ENCODE measurements at regions not wholly inside any gene's neighbourhood (a gene's known extent, or its start where the extent isn't known, plus 50 kb on each side); places are given as distances from the start of the nearest gene placed in this dataset.

GRCh38 chr2:221102896-221103688 is 469.0 kb downstream of the EPHA4 start:
- no peak overlapping the region for H3K4me3 Mint-ChIP-seq
- peaks cover 2% of the 10 kb centered on the region for H3K9me3 Mint-ChIP-seq
- H3K36me3 Mint-ChIP-seq: no peaks in the 10 kb centered on the region
- peaks cover 8% of the 10 kb centered on the region for H3K27me3 Mint-ChIP-seq
- DNase-seq: no peak
- H3K27ac Mint-ChIP-seq: no peak overlapping the region
- H3K4me1 Mint-ChIP-seq: no peaks in the 10 kb centered on the region

DNA sequence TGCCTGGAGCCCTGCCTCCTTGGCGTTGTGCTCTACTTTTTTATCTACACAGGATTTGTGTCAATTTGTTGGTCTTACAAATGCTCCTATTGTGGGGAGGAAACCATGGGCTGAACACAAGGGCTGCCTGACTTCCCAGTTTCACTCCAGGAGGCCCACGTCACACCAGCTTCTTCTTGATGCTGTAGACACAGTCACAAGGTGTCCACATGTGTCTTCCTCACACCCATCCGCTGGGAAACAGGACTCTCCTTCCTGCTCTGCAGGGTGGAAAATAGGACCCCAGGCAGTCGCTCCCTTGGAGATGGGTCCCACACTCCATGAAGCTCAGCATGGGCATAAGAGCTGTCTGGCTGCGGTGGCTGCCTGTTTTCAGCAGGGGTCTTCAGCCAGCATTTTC is 468.2 kb downstream of the EPHA4 start:
- Mint-ChIP-seq H3K4me3 (no peak overlapping the region), H3K27me3 (peaks cover 12% of the 10 kb centered on the region), H3K4me1 (no peaks in the 10 kb centered on the region), H3K36me3 (no peaks in the 10 kb centered on the region), H3K27ac (no peak overlapping the region), H3K9me3 (peaks cover 2% of the 10 kb centered on the region)
- DNase-seq: no peak

GRCh38 chr2:221104361-221104811 is 467.7 kb downstream of the EPHA4 start:
- Mint-ChIP-seq H3K9me3 (peaks cover 2% of the 10 kb centered on the region), H3K36me3 (no peaks in the 10 kb centered on the region), H3K27ac (no peak overlapping the region), H3K27me3 (peaks cover 12% of the 10 kb centered on the region), H3K4me3 (no peak overlapping the region), H3K4me1 (no peaks in the 10 kb centered on the region)
- DNase-seq: no peak

GRCh38 chr2:221106241-221106640 is 465.9 kb downstream of the EPHA4 start:
- H3K4me1 Mint-ChIP-seq: no peaks in the 10 kb centered on the region
- DNase-seq: no peak
- H3K4me3 Mint-ChIP-seq: no peak overlapping the region
- peaks cover 2% of the 10 kb centered on the region for H3K9me3 Mint-ChIP-seq
- no peak overlapping the region for H3K27ac Mint-ChIP-seq
- peaks cover 12% of the 10 kb centered on the region for H3K27me3 Mint-ChIP-seq
- no peaks in the 10 kb centered on the region for H3K36me3 Mint-ChIP-seq

- Mint-ChIP-seq H3K27ac (no peak overlapping the region), H3K36me3 (no peaks in the 10 kb centered on the region), H3K4me1 (no peaks in the 10 kb centered on the region), H3K27me3 (peaks cover 9% of the 10 kb centered on the region), H3K4me3 (no peak overlapping the region), H3K9me3 (peaks cover 2% of the 10 kb centered on the region)
- DNase-seq: no peak
These were observed 464.7 kb downstream of the EPHA4 start for GRCh38 chr2:221107424-221107823.

DNA sequence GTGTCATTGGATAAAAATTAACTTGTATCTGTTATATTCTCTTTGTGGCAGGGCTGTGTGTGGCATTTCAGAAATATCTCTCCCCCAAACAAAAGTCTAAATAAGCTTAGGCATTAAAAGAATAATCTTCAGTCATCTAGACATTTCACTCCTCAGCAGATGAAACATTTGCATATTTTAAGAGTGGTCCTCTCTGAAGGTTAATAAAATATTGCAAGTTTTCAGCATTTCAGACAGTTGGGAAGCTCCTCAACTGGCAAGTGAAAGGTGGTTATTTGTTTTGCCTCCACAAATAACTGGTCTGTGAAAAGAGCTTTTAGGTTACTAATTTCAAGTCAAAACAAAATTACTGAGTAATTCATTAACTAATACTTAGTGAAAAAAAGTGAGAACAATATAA is 462.6 kb downstream of the EPHA4 start:
- no peak for DNase-seq
- Mint-ChIP-seq H3K27me3 (peaks cover 4% of the 10 kb centered on the region), H3K36me3 (no peaks in the 10 kb centered on the region), H3K4me1 (no peaks in the 10 kb centered on the region), H3K27ac (no peak overlapping the region), H3K4me3 (no peak overlapping the region), H3K9me3 (peaks cover 2% of the 10 kb centered on the region)

- peaks cover 8% of the 10 kb centered on the region for H3K27me3 Mint-ChIP-seq
- H3K4me1 Mint-ChIP-seq: no peaks in the 10 kb centered on the region
- no peak overlapping the region for H3K4me3 Mint-ChIP-seq
- no peaks in the 10 kb centered on the region for H3K9me3 Mint-ChIP-seq
- no peaks in the 10 kb centered on the region for H3K36me3 Mint-ChIP-seq
- DNase-seq: no peak
- H3K27ac Mint-ChIP-seq: no peak overlapping the region
These were observed 460.4 kb downstream of the EPHA4 start for GRCh38 chr2:221111739-221112138.

- Mint-ChIP-seq H3K27me3 (peaks cover 8% of the 10 kb centered on the region), H3K4me1 (no peaks in the 10 kb centered on the region), H3K36me3 (no peaks in the 10 kb centered on the region), H3K9me3 (no peaks in the 10 kb centered on the region), H3K4me3 (no peak overlapping the region), H3K27ac (no peak overlapping the region)
- DNase-seq: no peak
These were observed 459.4 kb downstream of the EPHA4 start for GRCh38 chr2:221112744-221113143.

DNA sequence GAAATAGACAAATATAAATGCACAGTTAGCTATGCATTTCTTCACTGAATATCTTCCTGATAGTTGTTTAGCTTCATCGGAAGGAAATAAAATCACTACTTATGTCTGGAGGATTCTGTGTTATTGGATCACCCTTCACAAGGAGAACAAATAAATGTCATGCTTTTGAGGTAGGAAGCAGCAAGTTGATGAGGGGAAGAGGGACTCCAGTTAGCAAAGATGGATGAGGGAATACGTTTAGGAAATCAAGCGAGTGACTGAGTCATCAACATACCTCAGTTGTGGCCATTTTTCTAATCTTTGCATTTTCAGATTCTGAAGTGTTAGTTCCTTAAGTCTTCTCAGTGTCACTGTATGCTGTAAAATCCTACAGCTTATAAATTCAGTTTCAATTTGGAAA is 456.2 kb downstream of the EPHA4 start:
- Mint-ChIP-seq H3K36me3 (no peaks in the 10 kb centered on the region), H3K27ac (no peak overlapping the region), H3K4me3 (no peak overlapping the region), H3K9me3 (no peaks in the 10 kb centered on the region), H3K4me1 (no peaks in the 10 kb centered on the region), H3K27me3 (peaks cover 4% of the 10 kb centered on the region)
- DNase-seq: no peak

DNA sequence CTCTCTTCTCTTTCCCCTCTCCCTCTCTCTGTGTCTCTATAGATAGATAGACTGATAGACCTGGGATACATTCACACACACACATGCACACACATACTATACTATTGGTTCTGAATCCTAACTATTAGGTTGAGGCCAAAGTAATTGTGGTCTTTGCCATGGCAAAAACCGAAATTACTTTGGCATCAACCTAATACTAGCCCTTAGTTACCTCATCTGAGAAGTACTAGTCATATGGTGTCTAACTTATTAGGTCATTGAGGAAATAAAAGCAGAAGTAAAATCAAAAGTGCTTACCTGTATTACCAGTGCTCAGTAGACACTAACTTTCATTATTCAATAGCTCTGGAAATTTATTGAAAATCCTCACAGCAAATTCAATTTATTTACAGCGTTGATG is 451.5 kb downstream of the EPHA4 start:
- Mint-ChIP-seq H3K4me3 (no peak overlapping the region), H3K27ac (no peak overlapping the region), H3K4me1 (no peaks in the 10 kb centered on the region), H3K36me3 (no peaks in the 10 kb centered on the region), H3K27me3 (no peaks in the 10 kb centered on the region), H3K9me3 (no peaks in the 10 kb centered on the region)
- no peak for DNase-seq

- H3K4me3 Mint-ChIP-seq: no peak overlapping the region
- H3K9me3 Mint-ChIP-seq: peaks cover 7% of the 10 kb centered on the region
- no peaks in the 10 kb centered on the region for H3K4me1 Mint-ChIP-seq
- H3K27me3 Mint-ChIP-seq: no peaks in the 10 kb centered on the region
- no peak for DNase-seq
- no peaks in the 10 kb centered on the region for H3K36me3 Mint-ChIP-seq
- no peak overlapping the region for H3K27ac Mint-ChIP-seq
These were observed 448.7 kb downstream of the EPHA4 start for GRCh38 chr2:221123396-221123795.

DNA sequence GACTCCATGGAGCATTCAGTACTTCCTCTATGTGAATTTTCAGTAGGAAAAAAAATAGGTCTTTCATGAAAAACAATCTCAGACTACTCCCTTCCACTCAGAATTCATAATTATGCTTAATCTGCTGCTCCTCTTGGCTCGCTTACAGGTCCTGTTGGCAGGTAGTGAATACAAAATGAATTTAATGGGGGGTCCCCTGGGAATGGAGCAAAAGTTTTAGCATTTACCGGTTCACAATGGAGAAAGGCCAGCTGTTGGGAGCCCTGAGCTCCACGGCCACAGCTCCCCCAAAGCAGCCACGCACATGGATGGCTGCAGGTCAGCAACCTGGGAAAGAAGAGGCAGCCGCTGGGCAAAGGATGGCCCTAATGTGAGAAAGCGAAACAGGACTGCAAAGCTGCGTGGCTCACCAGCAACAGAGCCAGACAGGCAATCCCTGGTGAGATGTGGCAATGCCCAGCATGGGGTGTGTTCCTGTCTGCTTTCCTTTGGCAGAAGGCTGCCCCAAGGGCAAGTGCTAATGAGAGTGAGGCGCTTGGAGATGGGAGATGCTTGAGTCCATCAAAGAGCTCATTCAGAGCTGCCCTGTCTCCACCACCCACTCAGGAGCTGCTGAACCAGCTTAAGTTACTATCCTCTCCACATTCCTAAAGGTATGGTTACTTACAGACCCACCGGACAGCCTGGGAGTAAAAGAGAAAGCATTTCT is 447.4 kb downstream of the EPHA4 start:
- no peak for DNase-seq
- H3K27me3 Mint-ChIP-seq: no peaks in the 10 kb centered on the region
- no peaks in the 10 kb centered on the region for H3K4me1 Mint-ChIP-seq
- no peak overlapping the region for H3K4me3 Mint-ChIP-seq
- peaks cover 7% of the 10 kb centered on the region for H3K9me3 Mint-ChIP-seq
- no peaks in the 10 kb centered on the region for H3K36me3 Mint-ChIP-seq
- no peak overlapping the region for H3K27ac Mint-ChIP-seq

DNA sequence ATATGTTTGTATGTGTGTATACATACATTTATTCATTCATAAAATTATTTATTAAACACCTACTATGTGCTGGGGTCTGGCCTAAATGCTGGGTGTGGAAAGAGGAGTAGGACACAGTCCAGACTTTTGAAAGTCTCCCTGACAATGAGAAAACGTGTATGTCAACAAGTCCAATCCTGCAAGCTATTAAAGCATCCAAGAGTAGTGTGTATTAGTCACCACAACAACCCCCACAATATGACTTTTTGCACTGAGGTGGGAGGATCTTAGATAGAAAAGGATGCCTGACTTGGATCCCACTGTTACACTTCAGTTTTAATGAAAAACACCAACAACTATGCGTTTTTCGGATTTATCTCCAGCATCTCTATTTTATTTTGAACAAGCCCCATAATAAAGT is 446.4 kb downstream of the EPHA4 start:
- Mint-ChIP-seq H3K36me3 (no peaks in the 10 kb centered on the region), H3K27me3 (no peaks in the 10 kb centered on the region), H3K4me3 (no peak overlapping the region), H3K9me3 (peaks cover 7% of the 10 kb centered on the region), H3K27ac (no peak overlapping the region), H3K4me1 (no peaks in the 10 kb centered on the region)
- no peak for DNase-seq

- no peaks in the 10 kb centered on the region for H3K36me3 Mint-ChIP-seq
- H3K4me1 Mint-ChIP-seq: no peaks in the 10 kb centered on the region
- no peak overlapping the region for H3K27ac Mint-ChIP-seq
- H3K4me3 Mint-ChIP-seq: no peak overlapping the region
- H3K9me3 Mint-ChIP-seq: peaks cover 7% of the 10 kb centered on the region
- H3K27me3 Mint-ChIP-seq: no peaks in the 10 kb centered on the region
- no peak for DNase-seq
These were observed 442.4 kb downstream of the EPHA4 start for GRCh38 chr2:221129657-221130056.

DNA sequence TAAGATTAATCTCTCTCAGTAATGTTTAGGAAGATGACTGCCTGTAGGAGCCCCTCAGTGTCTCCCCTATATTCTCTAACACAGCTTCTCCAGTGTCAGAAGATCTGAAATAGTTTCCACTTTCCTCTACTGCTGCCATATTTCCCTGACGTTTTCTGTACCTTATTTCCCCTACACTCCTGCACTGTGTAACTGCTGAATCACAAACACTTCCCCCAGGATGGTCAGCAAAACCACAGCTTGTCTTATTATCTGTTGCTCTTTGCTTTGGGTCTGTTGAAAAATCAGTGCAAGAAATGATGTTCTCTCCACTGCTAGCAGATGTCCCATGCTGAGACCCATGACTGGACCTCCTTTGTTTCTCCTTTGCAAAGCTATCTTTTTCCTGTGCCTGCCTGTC is 441.7 kb downstream of the EPHA4 start:
- H3K36me3 Mint-ChIP-seq: no peaks in the 10 kb centered on the region
- no peaks in the 10 kb centered on the region for H3K27me3 Mint-ChIP-seq
- H3K4me1 Mint-ChIP-seq: no peaks in the 10 kb centered on the region
- H3K9me3 Mint-ChIP-seq: peaks cover 7% of the 10 kb centered on the region
- H3K27ac Mint-ChIP-seq: no peak overlapping the region
- DNase-seq: no peak
- no peak overlapping the region for H3K4me3 Mint-ChIP-seq

DNA sequence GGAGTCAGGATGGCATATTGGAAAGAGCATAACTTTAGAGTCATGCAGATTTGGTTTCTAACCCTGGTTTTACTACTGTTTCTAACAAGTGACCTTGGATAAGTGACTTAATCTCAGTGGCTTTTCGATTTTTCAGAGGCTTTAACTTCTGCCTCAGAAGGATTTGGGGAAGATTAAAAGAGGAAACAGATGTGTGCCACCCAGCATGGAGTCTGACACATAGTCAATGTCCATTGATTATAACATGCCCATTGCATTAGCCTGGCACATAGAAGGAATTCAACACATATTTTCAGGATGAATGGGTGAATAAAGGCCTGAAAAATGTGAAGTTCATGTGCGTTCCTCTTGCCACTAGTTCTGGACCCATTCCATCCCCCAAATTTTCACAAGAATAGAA is 438.2 kb downstream of the EPHA4 start:
- Mint-ChIP-seq H3K27me3 (no peaks in the 10 kb centered on the region), H3K36me3 (no peaks in the 10 kb centered on the region), H3K4me1 (no peaks in the 10 kb centered on the region), H3K9me3 (no peaks in the 10 kb centered on the region), H3K4me3 (no peak overlapping the region), H3K27ac (no peak overlapping the region)
- DNase-seq: no peak

Data from activated naive CD8-positive, alpha-beta T cell treated with anti-CD3 and anti-CD28 coated beads for 36 hours (primary cell).